ENCODE measurements at regions not wholly inside any gene's neighbourhood (a gene's known extent, or its start where the extent isn't known, plus 50 kb on each side); places are given as distances from the start of the nearest gene placed in this dataset.

DNA sequence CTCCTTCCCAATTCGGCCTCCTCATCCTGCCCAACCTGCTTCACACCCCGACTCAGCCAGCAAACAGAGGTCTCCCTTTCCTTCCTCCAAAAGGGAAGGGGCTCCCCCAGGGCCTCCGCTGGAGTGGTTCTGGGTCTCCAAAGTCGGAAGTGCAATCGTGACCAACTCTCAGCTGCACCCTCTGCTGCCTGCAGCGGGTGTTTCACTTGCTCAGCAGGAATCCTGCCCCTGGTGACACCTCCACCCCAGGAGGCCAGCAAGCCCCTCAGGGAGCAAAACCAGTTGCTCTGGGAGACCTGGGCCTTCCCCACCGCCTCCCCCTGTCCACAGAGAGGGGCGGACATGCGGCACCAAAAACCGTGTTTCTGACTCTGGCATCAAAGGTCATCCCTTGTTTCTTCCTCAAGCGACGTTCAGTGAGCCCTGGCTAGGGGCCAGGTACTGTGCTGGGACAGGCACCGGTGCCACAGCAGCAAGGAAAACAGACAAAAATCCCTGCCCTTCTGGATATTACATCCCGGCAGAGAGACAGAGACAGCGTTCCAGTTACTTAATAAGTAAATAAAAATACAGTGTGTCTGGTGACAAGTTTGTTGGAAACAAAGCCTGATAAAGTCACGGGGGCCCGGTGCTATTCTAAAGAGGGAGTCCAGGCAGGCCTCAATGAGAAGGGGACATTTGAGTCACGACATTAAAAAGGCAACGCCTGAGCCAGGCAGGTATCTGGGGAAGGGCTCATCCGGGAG is 219.0 kb downstream of the BMP7 start:
- TF ChIP-seq, protein P1, sequence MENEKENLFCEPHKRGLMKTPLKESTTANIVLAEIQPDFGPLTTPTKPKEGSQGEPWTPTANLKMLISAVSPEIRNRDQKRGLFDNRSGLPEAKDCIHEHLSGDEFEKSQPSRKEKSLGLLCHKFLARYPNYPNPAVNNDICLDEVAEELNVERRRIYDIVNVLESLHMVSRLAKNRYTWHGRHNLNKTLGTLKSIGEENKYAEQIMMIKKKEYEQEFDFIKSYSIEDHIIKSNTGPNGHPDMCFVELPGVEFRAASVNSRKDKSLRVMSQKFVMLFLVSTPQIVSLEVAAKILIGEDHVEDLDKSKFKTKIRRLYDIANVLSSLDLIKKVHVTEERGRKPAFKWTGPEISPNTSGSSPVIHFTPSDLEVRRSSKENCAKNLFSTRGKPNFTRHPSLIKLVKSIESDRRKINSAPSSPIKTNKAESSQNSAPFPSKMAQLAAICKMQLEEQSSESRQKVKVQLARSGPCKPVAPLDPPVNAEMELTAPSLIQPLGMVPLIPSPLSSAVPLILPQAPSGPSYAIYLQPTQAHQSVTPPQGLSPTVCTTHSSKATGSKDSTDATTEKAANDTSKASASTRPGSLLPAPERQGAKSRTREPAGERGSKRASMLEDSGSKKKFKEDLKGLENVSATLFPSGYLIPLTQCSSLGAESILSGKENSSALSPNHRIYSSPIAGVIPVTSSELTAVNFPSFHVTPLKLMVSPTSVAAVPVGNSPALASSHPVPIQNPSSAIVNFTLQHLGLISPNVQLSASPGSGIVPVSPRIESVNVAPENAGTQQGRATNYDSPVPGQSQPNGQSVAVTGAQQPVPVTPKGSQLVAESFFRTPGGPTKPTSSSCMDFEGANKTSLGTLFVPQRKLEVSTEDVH (IDR thresholded peaks at IDR 0.05; ENCODE audit: low read depth, partially characterized antibody) = no peak
- no peak for TF ChIP-seq NR2F1 (conservative IDR thresholded peaks at IDR 0.05)
- TF ChIP-seq CTCF (IDR thresholded peaks at IDR 0.05 in 2 of 3, conservative IDR thresholded peaks at IDR 0.05 in 1 of 3; ENCODE audit: control insufficient read depth in 2 of 3, extremely low read depth in 1 of 3, insufficient read depth in 1 of 3, low read depth in 3 of 3, low read length in 3 of 3) = peak in 2 of 3 experiments; percentile 3 to 25; a peak in 2 of 6 replicates
- H3K27me3 ChIP-seq (replicated peaks in 1 of 2; ENCODE audit: control insufficient read depth in 2 of 2, insufficient read depth in 2 of 2, low read length in 1 of 2) = no peaks in the 10 kb centered on the region; a peak in 1 of 4 replicates
- WGBS (ENCODE audit: insufficient coverage, insufficient replicate concordance, low lambda C conversion rate, missing lambda C conversion rate) = 24% methylated on average over 19 of the region's 20 CpGs
- ChIA-PET CTCF (no interaction called here), RAD21 (ENCODE audit: unreplicated experiment) (no interaction called here), POLR2A (no interaction called here), SMC1A (ENCODE audit: uncharacterized antibody, unreplicated experiment) (no interaction called here)
- H3K9me3 ChIP-seq (replicated peaks; ENCODE audit: control insufficient read depth, insufficient read depth, low read length) = no peaks in the 10 kb centered on the region
- no peaks in the 10 kb centered on the region for H3K4me1 ChIP-seq (ENCODE audit: control insufficient read depth, insufficient read depth, low read length)
- in situ Hi-C loops (cut with MboI) (loop anchor here (5.0 kb wide), 1 partner anchor 495 kb away; no protein-coding TSS in a partner anchor), intact Hi-C loops (cut with micrococcal nuclease; ENCODE audit: unreplicated experiment) (loop anchor here (2.0 kb wide), 1 partner anchor 497 kb away; no protein-coding TSS in a partner anchor)
- no peak overlapping the region for H3K4me3 ChIP-seq
- no peak for FAIRE-seq
- H4K20me1 ChIP-seq (ENCODE audit: control insufficient read depth, insufficient read depth) = no peaks in the 10 kb centered on the region
- H3K79me2 ChIP-seq (ENCODE audit: control insufficient read depth, insufficient read depth, low read length) = no peaks in the 10 kb centered on the region
- no peak overlapping the region for H3K27ac ChIP-seq (ENCODE audit: control insufficient read depth, insufficient read depth)
- no peak overlapping the region for H3K4me2 ChIP-seq (ENCODE audit: control insufficient read depth, insufficient read depth)
- H2AFZ ChIP-seq (ENCODE audit: control insufficient read depth, low read depth, low read length) = no peak overlapping the region
- ATAC-seq = peak; percentile 70
- no peaks in the 10 kb centered on the region for H3K36me3 ChIP-seq (ENCODE audit: control insufficient read depth in 2 of 2, insufficient read depth in 2 of 2, low read length in 1 of 2)
- H3K9ac ChIP-seq (ENCODE audit: control insufficient read depth, insufficient read depth, low read length) = no peak overlapping the region
- BruUV-seq (replicated peaks) = no TSS peak
- no peak for DNase-seq (ENCODE audit: low read depth, low spot score)
